HepG2 (cell line): ENCODE measurements at regions not wholly inside any gene's neighbourhood (a gene's known extent, or its start where the extent isn't known, plus 50 kb on each side); places are given as distances from the start of the nearest gene placed in this dataset.

Experiments
- HDAC6 ChIP-seq: fragments of 200-600 bp; sonication (generic); IDR thresholded peaks from 2 replicates; pipeline ENCODE4 v1.7.0; 2017; ENCODE audit warnings: mild to moderate bottlenecking, antibody characterized with exemption, low read length, low read depth
- JUND ChIP-seq: sonication (generic); formaldehyde crosslinking; IDR thresholded peaks from 2 replicates; pipeline ENCODE4 v1.8.0; 2022; ENCODE audit warnings: mild to moderate bottlenecking, missing genetic modification reagents
- KAT8 ChIP-seq: IDR thresholded peaks from 2 replicates; pipeline ENCODE4 v1.6.1; 2016; ENCODE audit warnings: missing genetic modification reagents, missing compliant biosample characterization
- MEIS2 ChIP-seq: sonication (generic); formaldehyde crosslinking; IDR thresholded peaks from 2 replicates; pipeline ENCODE4 v1.9.0; 2021; ENCODE audit warnings: mild to moderate bottlenecking, missing genetic modification reagents
- ONECUT2 ChIP-seq: sonication (generic); formaldehyde crosslinking; IDR thresholded peaks from 2 replicates; pipeline ENCODE4 v1.4.0; 2020; ENCODE audit warnings: missing genetic modification reagents
- SRF ChIP-seq: IDR thresholded peaks from 2 replicates; pipeline ENCODE4 v1.6.1; 2011; ENCODE audit warnings: mild to moderate bottlenecking, low read depth, low read length, moderate library complexity
- ZFP41 ChIP-seq: sonication (generic); formaldehyde crosslinking; IDR thresholded peaks from 2 replicates; pipeline ENCODE4 v1.4.0; 2020; ENCODE audit warnings: mild to moderate bottlenecking, missing genetic modification reagents, borderline replicate concordance
- ZNF337 ChIP-seq: sonication (generic); formaldehyde crosslinking; IDR thresholded peaks from 2 replicates; pipeline ENCODE4 v1.5.1; 2020; ENCODE audit warnings: missing genetic modification reagents, low read depth, mild to moderate bottlenecking, borderline replicate concordance
- TF ChIP-seq, protein P1 (sequence below): sonication (generic); formaldehyde crosslinking; IDR thresholded peaks from 2 replicates; pipeline ENCODE4 v1.8.1; 2023; ENCODE audit warnings: mild to moderate bottlenecking, moderate library complexity, missing genetic modification reagents
- TF ChIP-seq, protein P2 (sequence below): sonication (generic); formaldehyde crosslinking; IDR thresholded peaks from 2 replicates; pipeline ENCODE4 v1.5.0; 2020; ENCODE audit warnings: mild to moderate bottlenecking, missing genetic modification reagents
- TF ChIP-seq, protein P3 (sequence below): sonication (generic); formaldehyde crosslinking; IDR thresholded peaks from 2 replicates; pipeline ENCODE4 v1.4.0; 2020; ENCODE audit warnings: mild to moderate bottlenecking, missing genetic modification reagents
- TF ChIP-seq, protein P4 (sequence below): IDR thresholded peaks from 2 replicates; pipeline ENCODE4 v1.6.1; 2016
- TF ChIP-seq, protein P5 (sequence below): sonication (generic); formaldehyde crosslinking; IDR thresholded peaks from 2 replicates; pipeline ENCODE4 v1.5.0; 2020; ENCODE audit warnings: mild to moderate bottlenecking, missing genetic modification reagents, moderate library complexity
- TF ChIP-seq, protein P6 (sequence below): IDR thresholded peaks from 2 replicates; pipeline ENCODE4 v1.6.1; 2016; ENCODE audit warnings: missing genetic modification reagents, missing compliant biosample characterization

DNA sequence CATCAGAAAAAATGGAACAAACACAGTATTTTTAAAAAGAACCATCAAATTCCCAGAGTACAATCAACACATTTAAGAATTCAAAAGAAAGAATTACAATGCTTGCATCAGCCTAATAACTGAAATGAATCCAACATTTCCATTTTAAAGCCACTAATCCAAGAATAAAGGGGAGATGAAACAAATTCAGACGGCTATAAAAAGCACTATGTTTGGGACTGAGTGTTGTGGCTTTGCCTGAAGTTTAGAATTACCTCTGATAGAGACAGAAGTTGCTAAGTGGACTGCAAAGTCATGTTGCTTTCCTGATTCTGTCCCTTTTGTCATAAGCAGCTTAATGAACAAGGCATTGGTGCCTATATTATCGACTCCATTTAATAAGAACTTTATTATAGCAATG lies 135.4 kb upstream of the RGMB start:
- no peak for TF ChIP-seq MEIS2 (CRISPR knock-in tag)
- TF ChIP-seq, protein P1, sequence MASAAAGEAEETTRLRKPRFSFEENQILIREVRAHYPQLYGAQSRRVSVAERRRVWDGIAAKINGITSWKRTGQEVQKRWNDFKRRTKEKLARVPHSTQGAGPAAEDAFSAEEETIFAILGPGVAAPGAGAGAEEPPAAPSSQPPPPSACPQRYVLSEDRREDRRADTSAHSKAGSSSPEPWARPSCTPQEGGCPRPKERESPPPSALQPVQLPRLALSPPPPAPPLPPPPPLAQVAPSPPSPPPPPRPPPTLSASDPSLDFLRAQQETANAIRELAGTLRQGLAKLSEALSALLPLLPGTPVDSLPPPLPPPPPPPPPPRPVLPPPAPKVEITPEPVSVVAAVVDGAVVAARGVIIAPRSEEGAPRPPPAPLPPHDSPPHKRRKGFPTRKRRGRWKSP (CRISPR knock-in tag): no peak
- no peak for TF ChIP-seq JUND (CRISPR knock-in tag)
- no peak for TF ChIP-seq KAT8 (CRISPR knock-in tag)
- TF ChIP-seq, protein P2, sequence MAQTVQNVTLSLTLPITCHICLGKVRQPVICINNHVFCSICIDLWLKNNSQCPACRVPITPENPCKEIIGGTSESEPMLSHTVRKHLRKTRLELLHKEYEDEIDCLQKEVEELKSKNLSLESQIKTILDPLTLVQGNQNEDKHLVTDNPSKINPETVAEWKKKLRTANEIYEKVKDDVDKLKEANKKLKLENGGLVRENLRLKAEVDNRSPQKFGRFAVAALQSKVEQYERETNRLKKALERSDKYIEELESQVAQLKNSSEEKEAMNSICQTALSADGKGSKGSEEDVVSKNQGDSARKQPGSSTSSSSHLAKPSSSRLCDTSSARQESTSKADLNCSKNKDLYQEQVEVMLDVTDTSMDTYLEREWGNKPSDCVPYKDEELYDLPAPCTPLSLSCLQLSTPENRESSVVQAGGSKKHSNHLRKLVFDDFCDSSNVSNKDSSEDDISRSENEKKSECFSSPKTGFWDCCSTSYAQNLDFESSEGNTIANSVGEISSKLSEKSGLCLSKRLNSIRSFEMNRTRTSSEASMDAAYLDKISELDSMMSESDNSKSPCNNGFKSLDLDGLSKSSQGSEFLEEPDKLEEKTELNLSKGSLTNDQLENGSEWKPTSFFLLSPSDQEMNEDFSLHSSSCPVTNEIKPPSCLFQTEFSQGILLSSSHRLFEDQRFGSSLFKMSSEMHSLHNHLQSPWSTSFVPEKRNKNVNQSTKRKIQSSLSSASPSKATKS (CRISPR knock-in tag): no peak
- TF ChIP-seq, protein P3, sequence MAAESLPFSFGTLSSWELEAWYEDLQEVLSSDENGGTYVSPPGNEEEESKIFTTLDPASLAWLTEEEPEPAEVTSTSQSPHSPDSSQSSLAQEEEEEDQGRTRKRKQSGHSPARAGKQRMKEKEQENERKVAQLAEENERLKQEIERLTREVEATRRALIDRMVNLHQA: no peak
- no peak for TF ChIP-seq SRF
- TF ChIP-seq, protein P4, sequence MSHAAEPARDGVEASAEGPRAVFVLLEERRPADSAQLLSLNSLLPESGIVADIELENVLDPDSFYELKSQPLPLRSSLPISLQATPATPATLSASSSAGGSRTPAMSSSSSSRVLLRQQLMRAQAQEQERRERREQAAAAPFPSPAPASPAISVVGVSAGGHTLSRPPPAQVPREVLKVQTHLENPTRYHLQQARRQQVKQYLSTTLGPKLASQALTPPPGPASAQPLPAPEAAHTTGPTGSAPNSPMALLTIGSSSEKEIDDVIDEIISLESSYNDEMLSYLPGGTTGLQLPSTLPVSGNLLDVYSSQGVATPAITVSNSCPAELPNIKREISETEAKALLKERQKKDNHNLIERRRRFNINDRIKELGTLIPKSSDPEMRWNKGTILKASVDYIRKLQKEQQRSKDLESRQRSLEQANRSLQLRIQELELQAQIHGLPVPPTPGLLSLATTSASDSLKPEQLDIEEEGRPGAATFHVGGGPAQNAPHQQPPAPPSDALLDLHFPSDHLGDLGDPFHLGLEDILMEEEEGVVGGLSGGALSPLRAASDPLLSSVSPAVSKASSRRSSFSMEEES (CRISPR knock-in tag): no peak
- TF ChIP-seq, protein P5, sequence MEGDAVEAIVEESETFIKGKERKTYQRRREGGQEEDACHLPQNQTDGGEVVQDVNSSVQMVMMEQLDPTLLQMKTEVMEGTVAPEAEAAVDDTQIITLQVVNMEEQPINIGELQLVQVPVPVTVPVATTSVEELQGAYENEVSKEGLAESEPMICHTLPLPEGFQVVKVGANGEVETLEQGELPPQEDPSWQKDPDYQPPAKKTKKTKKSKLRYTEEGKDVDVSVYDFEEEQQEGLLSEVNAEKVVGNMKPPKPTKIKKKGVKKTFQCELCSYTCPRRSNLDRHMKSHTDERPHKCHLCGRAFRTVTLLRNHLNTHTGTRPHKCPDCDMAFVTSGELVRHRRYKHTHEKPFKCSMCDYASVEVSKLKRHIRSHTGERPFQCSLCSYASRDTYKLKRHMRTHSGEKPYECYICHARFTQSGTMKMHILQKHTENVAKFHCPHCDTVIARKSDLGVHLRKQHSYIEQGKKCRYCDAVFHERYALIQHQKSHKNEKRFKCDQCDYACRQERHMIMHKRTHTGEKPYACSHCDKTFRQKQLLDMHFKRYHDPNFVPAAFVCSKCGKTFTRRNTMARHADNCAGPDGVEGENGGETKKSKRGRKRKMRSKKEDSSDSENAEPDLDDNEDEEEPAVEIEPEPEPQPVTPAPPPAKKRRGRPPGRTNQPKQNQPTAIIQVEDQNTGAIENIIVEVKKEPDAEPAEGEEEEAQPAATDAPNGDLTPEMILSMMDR: no peak
- TF ChIP-seq ZFP41 (CRISPR knock-in tag): no peak
- no peak for TF ChIP-seq ZNF337
- no peak for TF ChIP-seq ONECUT2 (CRISPR knock-in tag)
- no peak for TF ChIP-seq HDAC6
- TF ChIP-seq, protein P6, sequence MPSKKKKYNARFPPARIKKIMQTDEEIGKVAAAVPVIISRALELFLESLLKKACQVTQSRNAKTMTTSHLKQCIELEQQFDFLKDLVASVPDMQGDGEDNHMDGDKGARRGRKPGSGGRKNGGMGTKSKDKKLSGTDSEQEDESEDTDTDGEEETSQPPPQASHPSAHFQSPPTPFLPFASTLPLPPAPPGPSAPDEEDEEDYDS (CRISPR knock-in tag): no peak
